Stimulated activated CD4-positive, alpha-beta T cell treated with anti-CD3 and anti-CD28 coated beads, Interleukin-12 subunit alpha, Interleukin-12 subunit beta, amount 100 ng/mL, for 48 hours (primary cell): ENCODE measurements at regions not wholly inside any gene's neighbourhood (a gene's known extent, or its start where the extent isn't known, plus 50 kb on each side); places are given as distances from the start of the nearest gene placed in this dataset.

ENCODE experiments used
- DNase-seq, 3 donors: peaks; one replicate each; pipeline ENCODE4 v3.0.0-alpha.2; 2020; ENCODE audit warnings: low read depth in 2 of 3, low spot score in 1 of 3

DNA sequence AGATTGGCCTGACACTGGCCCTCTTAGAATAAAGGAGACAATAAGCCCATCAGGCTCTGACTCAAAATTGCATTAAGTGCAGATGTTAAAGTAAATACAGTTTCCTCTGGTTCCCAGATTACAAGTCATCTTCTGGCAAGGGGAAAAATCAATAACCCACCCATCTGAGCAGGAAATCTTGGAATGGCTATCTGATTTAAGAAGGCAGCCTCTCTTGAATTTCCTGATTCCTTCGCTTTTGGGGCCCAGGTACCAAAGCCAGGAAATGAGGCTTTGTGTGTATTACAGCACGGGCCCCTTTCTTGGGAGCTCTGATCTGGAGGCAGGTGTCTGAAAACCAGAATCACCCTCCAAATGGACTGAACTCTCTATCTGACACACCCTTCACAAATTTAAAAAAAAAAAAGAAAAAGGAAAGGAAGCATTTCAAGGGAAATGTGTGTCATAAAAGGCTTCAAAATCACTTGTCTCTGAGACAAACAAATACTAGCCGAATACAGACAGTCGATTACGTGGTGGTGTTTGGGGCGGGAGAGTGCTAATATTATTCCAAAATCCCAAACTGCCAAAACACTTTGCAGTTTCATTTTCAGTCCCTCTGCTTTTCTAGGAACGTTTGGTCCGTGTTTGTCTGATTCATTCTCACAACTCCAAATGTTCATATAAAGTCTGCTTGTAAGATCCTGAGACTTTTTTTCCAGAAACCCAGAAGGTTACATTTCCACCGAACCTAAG, 240.9 kb upstream of the CAMK1G start:
- DNase-seq: no peak

DNA sequence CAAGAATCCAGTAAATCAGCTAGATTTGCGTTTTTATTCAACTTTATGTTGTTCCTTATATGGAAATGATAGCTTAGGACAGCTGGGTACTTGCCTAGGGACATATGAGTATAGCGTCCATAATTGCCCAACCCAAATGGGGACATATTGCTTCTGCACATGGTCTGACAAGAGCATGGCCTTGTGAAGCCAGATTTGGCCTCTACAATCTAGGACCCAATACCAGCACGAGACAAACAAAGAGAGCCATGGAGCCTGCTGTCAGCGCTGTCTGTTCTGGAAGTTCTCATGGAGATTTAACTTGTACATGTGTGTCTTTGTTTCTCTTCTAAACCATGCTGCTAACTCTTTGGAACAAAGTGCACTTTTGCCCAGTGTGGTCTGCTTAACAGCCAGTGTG, 240.0 kb upstream of the CAMK1G start:
- DNase-seq: no peak

DNA sequence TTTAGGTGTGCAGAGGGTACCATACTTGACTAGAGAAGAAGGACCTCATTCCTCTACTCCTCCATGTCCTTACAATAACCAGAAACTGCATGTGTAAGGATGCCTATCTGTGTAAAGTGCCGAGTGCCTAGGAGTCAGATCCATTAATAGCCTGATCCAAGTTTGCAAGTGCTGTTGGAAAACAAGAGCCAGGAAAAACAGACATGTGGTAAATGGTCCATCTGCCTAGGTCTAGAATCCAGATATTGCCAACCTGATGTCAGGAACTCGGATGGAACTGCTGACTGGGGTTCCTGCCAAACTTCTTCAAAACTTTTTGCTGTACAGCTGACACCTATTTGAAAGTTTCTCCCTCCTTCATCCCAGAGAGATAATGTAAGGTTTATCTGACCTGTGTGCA, 239.4 kb upstream of the CAMK1G start:
- DNase-seq: no peak

DNA sequence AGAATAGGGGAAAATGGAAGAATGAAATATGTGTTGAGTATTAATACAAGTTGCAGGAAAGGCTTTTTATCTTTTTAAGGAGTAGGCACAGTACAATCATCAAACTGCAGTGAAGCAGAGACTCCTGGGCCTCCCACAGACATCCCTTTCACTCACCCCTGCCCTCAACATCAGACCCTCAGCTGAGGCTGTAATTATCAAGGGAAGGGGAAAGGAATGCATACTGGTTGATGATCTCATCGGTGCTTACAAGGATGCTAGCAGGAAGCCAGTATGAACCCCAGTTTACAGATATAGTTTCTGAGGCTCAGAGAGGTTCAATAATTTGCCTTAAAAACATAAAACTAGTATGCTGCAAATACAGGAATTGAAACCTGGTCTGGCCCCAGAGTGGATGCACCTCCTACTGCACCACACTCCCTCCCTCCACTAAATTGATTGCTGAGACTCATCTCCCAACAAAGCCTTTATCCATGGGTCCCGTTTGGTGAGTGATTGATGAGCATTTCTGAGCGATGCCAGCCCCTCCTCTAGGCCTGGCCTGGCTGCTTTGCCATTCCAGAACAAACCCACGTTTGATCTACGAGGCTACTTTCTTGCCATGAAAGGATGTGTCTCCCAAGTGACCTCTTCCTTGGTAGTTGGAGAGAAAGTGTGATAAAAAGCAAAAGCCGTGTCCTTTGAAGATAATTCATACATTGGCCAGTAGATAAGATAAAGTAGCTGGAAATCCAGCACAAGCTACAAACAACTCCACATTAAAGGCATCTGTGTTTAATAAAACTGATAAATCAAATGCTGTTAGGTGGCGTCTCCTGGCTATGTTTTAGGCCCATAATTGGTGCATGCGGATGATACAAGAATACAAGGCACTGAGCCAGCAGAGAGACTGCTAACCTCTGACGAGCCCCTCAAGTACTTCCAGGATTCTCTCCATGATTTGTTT, 233.9 kb upstream of the CAMK1G start:
- DNase-seq: no peak

DNA sequence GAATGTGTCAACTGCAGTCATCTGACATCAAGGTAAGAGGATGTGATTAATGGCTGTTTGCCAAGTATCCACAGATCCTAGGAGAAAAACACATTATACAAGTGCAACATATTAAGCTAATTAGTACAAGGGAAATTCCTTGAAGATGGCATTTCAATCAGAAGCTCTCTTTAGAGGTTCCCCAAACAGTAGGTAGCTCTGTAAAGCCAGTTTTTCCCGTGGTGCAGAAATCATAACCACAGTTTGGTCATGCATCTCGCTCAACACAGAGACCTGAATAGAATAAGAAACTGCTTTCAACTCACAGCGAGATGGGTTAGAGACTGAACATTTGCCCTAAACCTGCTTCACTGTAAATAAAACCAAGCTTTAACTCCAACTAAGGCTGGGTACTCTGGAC, 230.5 kb upstream of the CAMK1G start:
- DNase-seq: no peak

DNA sequence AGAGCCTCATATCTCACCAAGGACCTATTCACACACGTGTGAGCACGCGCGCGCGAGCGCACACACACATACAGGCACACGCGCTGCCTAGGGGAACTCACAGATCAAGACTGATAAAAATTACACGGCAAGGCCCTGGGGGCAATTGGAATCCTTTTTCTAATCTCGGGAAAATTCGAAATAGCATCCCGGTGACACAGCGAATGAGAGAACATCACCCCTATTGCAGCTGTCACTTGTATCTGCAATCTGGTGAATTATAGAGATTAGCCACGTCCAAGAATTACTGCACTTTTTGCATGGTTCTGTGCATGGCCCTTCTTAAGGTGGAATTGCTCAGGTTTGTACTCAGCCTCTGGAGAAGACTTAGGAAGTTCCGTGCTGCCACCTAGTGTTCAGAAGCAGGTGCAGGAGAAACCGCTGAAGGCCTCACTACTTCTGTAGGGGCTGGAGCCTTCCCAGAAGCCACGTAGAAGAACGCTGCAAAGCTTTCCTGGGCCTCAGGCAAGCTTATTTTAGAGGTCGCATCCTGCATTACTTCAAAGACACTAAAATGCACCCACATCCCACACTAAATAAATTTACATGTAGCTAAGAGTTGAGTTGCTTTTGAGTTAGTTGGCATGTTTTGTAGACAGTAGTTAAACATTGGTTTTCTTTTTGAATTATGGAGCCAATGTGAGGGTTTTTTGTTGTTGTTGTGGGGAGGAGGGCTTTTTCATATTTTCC, 229.2 kb upstream of the CAMK1G start:
- DNase-seq: peak; percentile 15 to 50 (median 26)

DNA sequence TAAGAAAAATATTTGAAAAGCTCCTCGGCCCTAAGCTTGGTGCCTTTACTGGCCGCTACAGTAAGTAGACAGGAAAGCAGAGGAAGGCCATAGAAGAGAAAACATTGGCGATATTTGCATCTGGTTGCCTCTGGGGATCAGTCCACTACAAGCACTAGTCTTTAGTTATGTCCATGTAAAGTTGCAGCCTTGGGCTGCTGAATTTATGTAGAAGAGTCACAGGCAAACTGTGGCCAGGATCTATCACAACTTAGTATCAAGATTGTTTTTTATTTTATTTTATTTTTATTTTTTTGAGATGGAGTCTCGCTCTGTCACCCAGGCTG, 228.7 kb upstream of the CAMK1G start:
- DNase-seq: no peak

DNA sequence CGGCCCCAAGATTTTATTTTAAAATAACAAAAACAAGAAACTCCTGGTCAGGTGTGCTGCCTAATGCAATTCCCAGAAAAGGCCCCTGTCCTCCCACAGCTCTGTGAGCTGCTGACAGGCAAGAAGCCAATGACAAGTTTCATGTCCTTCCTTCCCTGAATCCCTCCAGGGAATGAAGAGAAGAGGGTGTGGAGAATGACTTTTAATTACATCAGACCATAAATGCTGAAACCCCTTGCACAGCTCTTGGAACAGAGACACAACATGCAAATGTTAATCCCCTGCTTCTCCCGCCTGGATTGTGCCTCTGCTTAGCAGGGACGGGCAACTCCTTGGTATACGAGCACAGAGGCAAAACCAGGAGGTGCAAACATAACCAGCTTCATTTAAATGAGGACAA, 228.1 kb upstream of the CAMK1G start:
- DNase-seq: no peak

DNA sequence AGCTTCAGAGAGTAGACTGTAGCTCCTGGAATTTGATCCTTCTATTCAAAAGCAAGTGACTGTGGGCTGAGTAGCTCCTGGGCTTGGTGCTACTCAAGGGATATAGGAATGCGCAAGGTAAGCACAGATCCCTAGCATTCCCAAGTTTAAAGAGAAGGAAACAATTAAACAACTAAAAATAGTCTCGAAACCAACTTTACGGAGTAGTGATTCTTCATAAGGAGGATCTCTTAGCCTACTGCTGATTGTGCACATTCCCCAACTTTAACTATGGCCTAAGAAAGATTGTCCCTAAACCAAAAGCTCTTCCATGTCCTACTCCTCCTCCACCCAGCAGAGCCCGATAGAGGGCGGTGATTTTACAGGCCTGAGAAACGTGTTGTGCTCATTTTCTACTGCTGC, 226.5 kb upstream of the CAMK1G start:
- DNase-seq: no peak

DNA sequence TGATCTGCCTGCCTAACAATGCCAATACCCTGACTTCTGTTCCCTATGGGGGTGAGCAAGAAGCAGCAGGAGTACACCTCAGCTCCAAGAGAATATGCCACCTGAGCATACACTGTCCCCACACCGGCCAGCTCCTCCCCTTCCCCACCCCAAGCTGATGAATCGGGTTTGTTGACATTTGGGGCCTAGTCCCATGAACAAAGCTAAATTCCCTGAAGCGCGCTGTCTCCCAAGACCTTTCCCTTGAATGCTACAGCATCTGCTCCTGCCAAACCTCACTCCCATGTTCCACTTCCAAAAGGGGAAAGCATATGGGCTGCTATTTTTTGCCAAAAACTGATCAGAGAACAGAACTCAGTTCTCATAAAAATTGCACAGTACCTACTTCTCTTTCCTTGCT, 220.4 kb upstream of the CAMK1G start:
- DNase-seq: no peak

DNA sequence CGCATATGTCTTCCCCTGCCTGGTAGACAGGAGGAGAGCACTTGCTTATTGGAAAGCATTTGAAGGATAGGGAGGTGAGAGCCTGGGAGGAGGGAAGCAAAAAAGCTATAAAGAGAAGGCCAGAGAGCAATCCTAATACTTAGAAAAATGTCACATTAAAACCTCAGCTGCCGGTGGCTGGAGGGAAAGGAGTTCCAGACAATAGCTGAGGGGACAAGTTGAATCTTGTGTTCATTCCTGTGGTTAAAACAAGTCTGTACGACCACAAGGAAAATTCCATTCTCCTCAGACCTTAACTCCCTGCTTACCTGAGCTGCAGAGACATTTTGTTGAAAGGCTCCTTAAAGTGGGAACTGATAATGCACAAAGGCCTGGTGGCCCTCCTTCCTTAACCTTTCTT, 218.8 kb upstream of the CAMK1G start:
- DNase-seq: no peak

DNA sequence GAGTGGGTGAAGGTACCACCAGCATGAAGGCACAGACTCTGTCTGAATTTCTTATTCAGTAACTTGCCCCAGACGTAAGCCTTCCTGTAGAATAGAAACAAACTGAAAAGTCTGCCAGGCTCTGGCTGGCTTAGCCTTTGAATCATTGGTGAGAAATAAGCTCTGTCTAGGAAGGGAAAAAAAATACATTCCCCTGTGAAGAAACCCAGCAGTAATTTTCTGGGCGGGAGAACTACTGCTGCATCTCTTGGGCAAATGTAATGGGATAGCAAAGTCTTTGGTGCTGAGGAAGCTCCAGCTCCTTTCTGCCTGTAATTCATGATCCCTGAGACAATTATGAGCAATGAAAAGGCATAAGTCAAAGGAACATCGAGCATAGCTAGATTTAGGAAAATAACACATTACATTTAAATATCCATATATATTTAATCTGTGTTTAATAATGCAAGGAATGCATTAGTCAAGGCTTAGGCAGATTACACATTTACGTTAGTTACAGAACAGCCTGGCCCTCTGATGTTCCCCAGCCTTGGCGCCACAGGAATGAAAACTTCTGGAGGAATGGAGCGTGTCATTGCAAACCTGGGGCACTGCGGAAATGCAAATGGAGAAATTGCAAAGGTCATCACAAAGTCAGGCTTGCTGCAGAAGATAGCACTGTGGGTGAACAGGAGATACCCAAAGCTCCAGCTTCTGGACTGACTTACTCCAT, 216.3 kb upstream of the CAMK1G start:
- no peak for DNase-seq

DNA sequence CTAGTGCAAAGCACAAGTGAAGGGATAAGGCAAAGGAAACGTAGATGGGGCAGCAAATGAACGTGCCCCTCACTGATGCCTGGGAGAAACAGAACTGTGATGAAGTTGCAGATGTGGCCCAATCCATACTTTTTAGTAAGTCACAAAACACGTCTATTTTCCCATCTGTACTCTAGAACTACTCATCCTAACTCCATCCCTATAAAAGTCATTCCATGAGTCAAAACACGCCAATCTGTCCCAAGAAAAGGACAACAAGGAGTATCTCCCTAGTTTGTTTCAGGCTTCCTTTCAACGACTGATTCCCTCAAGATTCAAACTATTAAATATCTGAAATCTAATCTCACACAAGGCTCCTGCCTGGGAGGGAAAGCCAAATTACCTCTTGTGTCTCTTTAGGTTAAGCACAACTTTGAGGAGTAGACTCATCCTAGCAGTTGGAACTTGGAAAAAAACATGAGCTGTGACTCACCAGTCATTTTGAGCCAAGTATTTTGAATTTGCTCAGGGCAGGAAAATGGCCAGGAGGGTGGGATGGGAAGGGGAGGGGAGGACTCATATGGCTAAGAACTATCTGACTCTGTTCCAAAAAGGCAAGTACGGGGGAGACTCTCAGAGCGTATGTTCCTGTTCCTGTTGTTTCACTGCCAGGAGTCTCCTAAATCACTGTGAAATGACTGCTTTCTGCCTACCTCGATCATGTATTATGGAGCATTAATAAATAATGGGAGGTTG, 214.5 kb upstream of the CAMK1G start:
- no peak for DNase-seq

DNA sequence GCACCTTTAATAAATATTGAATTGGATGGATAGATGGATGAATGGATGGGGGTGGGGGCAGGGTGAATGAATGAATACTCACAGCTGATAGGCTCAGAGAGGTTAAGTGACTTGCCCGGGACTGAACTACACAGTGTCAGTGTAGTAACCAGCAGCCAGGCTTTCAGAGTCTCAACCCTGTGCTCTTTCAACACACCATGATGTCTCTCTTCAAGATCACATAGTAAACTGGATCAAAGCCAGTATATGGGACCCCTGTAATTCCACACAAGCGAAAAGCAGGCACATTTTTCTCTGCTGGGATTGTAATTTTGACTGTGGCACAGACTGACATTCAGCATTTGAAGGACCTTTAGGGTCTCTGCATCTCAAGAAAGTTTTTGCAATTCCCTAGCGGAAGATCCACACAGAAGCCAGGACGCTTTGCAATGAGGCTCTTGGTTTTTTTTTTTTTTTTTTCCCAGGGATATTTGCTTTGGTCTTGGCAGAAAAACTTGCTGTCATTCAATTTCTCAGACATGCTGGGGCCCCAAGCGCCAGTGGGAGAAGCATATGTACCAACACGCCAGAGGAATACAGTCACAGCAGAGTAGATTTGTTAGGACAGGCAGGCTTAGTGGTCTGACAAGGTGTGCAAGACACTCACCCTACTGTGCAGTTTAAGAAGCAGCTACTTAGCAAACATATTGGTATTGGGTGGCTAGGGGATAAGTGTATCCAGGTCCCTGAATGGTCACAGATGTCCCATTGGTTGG, 213.1 kb upstream of the CAMK1G start:
- DNase-seq: no peak

DNA sequence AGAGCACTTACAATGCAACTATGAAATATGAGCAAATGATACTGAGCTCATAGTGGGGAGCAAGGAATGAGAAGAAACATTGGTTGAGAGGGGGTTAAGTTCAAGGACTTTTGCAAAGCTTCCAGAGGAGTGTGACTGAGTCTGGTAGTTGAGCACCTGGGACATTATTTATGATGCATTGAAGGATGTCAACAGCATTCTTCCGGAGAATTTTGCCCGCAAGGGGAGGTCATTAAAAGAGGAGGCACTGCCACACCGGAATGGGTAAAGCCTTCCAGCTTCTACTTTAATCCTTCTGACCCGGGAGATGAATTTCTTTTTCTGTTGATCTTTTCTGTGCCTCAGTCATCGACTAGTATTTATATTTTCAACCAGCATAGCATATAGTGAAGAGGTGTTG, 208.4 kb upstream of the CAMK1G start:
- no peak for DNase-seq

DNA sequence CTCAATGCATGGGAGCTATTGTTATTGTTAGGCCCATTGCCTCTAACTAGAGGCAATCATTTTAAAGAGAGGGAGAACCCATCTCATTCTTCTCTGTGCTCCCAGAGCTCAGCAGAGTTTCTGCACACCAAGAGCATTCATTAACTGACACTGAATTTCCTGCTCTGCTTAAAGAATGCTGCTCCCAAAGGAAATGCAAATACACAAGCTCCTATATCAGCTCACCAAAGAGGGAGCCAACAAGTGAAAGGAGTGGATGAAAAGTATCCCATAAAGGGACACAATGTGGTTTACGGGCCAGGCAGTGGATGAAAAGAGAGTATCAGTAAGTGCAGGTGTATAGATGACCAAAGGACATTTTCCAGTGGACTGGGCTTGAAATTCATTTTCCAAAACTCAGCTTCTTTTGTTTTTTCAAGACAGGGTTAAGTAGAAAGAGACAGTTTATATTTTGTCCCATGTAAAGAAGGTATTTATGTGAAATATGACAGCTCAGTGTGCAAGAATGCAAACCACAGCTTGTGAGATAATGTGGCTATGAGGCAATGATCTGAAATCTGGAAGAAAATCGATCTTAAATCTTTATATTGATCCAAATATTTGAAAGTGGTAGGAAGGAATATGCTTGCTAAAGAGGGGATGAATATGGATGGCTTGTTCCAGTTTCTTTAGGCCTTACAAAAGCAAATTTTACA, 207.7 kb upstream of the CAMK1G start:
- no peak for DNase-seq

DNA sequence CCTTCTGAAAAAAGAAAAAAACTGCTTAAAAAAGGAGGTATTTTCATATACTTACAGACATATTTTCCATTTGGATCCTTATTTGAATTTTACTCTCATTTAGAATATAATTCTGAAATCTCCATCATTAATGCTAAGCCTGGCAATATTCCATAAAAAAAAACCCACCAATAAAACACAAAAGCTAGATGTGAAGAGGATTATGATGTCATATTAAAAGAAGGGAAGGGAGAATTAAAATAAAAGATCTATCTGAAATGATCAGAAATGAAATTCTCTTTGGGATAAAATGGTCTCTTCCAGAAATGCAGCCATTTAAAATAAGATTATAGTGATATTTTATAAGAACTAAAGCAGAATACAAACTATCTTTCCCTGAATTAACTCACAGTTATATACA, 206.7 kb upstream of the CAMK1G start:
- DNase-seq: no peak

DNA sequence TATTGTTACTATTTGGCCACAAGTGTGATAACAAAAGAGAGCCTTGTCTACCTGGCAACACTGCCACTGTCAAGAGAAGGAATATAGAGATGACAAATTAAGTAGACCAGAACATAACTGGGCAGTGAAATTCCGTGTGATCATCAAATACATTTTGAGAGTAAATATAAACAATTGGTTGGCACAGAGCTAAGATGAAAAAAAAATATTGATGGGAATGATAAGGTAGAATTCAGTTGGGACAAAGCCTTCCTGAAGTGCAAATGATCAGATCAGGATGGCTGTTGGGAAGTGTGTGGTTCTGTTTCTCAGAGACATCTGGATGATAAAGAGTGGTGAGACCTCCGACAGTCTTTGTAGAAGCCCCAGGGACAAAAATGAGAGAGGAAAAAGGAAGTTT, 205.5 kb upstream of the CAMK1G start:
- no peak for DNase-seq

DNA sequence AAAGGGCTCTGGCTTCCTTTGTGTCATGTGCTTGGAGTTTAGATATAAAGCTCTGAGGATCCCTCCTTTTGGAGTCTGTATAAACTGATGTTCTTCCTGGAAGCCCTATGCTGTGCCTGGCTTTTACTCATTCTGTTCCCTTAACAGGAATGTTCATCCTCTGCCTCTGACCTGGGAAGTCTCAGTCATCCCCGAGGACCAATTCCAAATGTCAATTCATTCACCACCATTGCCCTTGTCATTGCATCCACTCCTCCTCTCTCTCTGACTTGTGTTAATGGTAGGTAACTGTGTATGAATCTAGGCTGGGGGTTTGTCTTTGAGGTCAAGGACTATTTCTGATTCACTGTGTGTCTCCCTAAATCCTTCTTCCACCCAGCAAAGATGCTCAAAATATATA, 204.2 kb upstream of the CAMK1G start:
- DNase-seq: no peak
